T-helper 1 cell (primary cell): ENCODE measurements at regions not wholly inside any gene's neighbourhood (a gene's known extent, or its start where the extent isn't known, plus 50 kb on each side); places are given as distances from the start of the nearest gene placed in this dataset.

Experiments used
- DNase-seq, 5 donors: peaks; one replicate each; pipeline ENCODE4 v3.0.0-alpha.2; 2012 to 2020

DNA sequence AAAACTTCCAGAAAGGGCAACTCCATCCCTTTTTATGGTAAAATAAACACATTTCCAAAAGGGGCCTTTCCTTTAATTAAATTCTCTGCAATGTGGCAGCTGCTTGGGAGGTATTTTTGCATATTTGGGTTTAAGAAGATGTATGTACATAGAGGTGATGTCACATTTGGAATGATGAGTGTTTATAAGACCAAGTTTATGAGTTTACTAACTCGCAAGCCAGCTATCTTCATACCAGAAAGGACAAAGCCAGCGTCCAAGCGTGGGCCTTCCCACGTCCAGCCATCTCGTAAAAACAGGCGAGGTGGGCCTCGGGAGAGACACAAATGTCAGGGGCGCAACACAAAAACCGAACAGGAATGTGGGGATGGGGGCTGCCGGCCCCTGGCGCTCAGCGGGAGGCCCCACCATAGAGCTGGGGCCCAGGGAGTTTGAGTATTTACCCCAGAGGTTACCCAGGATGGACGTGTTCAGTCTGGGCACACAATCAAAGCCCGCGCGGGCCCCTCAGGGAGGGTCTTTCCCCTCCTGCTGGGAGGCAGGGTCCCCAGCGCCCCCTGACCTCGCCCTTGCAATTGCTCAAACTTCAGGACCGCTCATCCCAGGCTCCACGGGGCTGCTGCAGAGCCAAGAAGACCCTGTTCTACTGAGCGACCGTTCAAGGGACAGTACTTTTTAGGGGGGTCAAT is 137.3 kb downstream of the TWIST2 start:
- DNase-seq = no peak

DNA sequence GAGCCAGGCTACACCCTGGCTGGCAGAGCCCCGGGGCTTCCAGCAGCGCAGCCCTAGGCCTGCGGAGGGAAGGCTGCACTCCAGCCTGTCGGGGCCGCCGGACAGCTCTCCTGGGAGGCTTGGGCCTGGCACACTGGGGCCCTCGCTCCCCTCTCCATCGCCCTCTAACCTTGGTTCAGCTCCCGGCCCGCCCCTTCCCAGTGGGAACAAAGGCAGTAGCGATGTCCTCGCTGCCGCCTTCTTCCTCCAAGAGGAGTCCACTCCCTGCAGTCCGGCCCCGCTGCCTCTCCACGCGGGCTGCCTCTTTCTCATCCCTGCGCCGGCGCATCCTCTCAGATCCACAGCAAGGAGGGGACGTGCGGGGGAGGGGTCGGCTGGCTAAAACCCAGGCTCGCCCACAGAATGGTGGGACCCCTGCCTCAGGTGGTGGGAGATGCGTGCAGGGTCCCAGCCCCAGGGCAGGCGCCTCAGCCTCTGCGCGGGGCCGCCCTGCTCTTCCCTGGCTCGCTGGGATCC is 138.1 kb downstream of the TWIST2 start:
- no peak for DNase-seq

DNA sequence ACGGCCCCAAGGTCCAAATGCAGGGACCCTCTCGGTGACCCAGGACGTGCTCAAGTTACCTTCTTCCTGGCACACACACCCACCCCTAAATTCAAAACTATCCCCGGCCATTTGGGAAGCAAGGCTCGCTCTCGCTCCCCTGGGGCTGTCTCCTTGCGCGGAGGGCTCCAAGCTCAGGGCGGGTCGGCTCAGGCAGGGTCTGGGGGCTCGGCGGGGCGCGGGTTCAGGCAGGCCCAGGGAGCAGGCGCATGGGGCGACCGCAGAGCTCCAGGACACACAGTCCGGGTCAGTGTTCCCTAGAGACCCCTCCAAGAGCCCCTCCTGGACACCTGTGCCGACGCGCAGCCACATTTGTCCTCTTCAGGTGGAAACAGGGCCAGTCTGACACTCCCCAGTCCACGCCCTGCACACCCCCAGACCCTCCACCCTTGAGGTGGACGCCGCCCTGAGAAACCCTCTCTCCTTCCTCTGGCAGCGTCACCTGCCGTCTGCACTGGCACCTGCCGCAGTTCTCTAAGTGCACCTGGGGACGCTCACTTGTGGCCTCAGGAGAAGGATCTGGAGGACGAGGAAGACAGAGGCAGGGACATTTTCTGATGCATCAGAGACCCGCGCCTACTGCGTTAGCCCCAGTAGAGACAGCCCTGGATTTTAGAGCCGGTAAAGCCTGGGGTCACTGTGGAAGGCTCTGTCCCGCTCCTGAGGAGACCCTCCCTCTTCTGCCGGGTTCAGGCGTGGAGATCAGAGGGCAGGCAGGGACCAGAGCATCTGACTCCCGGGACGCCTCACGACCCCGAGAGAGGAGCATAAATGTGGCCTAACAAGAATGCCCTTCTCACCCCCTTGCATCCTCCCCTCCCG is 138.8 kb downstream of the TWIST2 start:
- DNase-seq = no peak

DNA sequence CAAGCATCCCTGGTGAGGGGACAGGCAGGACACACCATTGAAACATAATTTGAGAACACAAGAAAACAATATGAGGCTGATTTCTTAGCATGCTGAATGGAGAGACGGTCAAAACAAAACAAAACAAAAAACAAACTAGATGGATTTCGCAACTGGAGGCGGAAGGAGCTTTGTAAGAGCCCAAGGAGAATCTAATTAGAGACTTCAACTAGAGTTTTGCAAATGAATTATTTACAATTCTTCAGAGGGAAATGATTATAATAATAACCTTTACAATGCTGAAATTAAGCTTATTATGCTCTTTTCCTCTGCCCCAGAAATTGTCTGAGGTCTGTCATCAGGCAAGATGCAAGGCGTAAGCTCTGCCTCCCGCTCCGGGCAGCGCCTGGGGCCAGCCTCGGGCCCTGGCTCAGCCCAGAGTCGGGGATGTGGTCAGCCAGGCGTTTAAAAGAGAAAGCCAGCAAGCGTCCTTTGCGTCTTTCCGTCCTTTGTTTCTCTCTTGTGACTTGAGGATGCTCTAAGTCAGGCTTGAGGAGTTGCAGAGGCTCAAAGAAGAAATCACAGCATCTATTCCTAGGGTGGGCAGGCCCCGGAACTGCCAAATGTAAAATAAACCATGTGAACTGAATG is 139.6 kb downstream of the TWIST2 start:
- no peak for DNase-seq

DNA sequence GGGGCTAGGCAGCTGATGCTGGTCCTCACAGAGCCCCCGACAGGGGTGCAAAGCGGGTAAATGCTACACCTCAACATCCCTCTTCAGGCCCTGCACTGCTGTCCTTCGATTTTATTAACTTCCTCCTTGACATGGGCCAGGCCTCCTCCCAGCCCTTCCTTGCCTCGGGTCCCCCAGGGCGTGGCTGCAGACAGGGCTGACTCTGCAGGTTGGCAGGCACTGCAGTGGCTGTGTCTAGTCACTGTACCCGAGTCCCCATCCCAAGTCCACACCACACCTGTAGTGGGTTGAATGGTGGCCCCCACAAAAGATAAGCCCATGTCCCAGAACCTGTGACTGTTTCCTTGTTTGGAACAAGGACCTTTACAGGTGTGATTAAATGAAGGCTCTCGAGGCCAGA is 140.2 kb downstream of the TWIST2 start:
- no peak for DNase-seq

DNA sequence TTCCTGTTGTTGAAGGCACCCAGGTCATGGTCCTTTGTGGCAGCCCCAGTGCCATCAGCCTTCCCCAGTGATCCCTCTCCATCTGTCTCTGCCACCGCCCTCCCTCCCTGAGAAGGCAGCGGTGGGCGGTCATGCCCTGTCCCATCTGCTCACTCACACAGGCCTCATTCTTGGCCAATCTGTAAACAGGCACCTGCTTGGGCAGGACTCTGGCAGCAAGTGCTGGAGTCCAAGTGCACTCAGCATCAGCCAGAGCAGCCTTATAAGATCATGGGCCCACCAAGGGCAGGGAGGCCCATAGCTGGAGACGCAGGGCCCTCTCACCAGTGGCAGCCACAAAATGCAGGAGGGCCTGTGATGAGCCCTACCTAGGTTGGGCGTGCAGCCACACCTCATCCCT is 140.9 kb downstream of the TWIST2 start:
- no peak for DNase-seq

DNA sequence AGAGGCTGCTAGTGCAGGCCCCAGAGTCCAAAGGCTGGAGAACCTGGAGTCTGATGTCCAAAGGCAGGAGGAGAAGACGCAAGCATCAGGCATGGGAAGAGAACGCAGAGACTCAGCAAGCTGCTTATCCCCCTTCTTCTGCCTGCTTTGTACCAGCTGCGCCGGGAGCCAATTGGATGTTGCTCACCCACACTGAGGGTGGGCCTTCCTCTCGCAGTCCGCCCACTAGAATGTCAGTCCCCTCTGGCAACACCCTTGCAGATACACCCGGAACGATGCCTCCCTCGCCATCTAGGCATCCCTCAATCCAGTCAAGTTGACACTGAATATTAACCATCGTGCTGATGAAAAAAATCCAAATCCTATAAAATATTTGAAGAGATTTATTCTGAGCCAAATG is 141.6 kb downstream of the TWIST2 start:
- DNase-seq = no peak

DNA sequence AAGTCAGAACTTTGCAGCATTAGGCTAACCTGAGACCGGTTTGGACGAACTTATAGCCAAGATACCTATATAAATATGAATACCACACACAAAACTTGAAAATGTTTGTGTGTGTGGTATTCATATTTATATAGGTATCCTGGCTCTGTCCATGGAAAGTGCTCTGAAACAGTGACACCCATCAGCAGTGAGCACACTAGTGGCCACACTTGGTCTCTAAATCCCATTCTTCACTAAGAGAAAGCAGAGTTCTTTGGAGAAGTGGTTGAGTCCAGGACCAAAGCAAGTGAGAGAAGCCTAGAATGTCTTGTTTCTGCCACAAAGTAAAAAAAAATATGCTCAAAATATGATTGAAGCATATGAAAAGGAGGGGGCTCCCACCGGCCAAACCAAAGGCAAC is 146.5 kb downstream of the TWIST2 start:
- DNase-seq = no peak

DNA sequence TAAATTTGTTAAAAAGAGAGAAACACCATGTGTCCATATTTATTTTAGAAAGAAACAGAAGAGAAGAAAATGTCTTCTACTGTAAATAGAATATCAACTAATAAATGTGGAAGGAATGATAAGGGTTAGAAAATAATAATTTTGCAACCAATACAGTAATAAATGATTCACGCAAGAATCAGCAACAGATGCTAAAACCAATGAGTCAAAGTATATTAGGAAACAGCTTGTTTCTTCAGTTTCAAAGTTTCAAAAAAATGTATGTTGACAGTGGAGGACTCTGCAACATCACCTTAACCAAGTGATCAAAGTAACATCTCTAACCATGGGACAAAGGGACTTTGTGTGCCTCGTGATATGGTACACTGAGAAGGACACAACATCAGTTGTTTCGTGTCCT is 147.0 kb downstream of the TWIST2 start:
- no peak for DNase-seq

DNA sequence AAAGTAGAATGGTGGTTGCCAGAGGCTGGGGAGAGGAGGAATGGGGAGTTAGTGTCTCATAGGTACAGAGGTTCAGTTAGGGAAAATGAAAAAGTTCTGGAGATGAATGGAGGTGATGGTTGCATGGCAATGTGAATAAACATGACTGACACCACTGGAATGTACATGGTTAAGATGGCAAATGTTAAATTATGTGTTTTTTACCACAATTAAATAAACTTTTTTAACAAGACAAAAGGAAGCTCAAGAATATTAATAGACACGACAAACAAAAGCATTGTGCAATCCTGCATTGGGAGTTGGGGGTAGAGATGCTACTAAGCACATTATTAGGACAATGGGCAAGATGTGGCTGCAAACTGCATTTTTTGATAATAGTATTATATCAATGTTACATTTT is 147.7 kb downstream of the TWIST2 start:
- DNase-seq = no peak

DNA sequence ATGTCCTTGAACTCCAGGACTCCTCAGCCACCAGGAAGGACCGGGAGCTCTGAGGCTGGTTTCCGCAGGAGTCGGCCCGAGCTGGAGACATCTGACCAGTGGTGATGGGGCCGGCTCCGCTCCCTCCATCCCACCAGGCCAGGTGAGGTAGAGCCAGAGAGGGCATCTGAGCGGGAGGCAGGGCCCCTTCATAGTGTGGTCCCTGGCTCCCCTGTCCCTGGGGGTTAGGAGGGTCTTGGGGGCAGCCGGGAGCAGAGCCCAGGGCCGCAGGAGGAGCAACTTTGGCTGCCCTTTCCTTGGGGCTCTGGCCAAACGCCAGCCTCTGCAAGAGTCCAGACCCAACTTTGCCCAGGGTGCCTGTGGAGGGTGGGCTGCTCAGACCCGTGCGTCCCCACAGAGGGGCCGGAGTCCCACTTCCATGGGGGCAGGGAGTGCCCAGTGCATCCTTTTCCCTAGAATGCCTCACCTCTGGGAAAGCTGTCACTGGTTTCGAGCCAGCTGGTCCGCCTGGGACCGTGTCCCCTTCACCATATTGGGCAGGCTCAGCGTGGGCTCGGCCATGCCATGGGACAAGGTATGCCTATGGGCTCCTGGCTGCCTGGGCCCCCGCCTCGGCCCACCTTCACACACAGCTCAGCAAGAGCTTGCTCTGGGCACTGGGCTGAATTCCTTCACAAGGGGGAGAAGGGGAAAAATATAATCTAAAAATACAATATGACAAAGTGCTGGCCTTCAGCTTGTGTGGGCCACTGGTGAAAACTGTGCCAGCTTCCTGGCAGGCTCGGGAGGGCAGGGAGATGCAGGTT is 148.6 kb downstream of the TWIST2 start:
- DNase-seq = no peak

DNA sequence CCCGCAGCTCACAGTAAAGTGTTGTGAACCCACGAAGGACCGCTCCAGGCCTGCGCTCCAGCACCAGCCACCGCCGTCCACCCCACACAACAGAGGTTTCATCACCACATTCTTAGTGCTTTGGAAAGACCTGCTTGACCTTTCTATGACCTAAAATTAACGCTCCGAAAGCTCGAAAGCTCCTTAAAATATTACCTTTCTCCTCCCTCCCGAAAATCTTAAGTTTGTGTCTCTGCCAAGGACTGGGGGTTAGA is 149.2 kb downstream of the TWIST2 start:
- DNase-seq = no peak

DNA sequence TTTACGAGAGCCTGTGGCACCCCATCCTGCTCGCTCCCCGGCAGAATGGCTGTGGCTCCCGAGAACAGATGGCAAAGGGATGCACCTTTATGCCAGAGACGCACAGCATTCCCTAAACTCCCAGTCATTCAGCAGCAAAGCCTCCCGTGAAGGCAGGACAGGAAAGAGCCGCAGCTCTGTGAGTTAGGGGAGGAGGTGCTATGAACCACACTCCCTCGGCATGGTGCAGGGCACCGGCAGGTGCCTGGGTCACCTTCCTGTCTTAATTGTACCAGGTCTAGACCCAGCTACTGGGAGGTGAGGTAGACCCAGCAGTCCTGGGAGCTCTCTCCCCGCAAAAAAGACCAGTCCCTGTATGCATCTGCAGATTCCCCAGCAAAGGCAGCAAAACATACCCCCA is 149.8 kb downstream of the TWIST2 start:
- DNase-seq = no peak
